ENCODE measurements at regions not wholly inside any gene's neighbourhood (a gene's known extent, or its start where the extent isn't known, plus 50 kb on each side); places are given as distances from the start of the nearest gene placed in this dataset.
"Not testable (repeated sequence)": the region's sequence is repeated elsewhere in the genome, so short reads cannot be mapped to it uniquely, and the experiment has no call there.

- H2AFZ ChIP-seq (ENCODE audit: low read depth, low read length), result no peak overlapping the region
- TF ChIP-seq MXI1 (conservative IDR thresholded peaks at IDR 0.05; ENCODE audit: poor library complexity, severe bottlenecking) (no peak), EP300 (conservative IDR thresholded peaks at IDR 0.05; ENCODE audit: poor library complexity, severe bottlenecking) (no peak), RAD21 (conservative IDR thresholded peaks at IDR 0.05) (no peak), TAF1 (IDR thresholded peaks at IDR 0.05; ENCODE audit: low read depth) (no peak), EZH2 (IDR thresholded peaks at IDR 0.05; ENCODE audit: borderline replicate concordance, insufficient read depth, low read length, poor library complexity, severe bottlenecking) (no peak), SMC3 (conservative IDR thresholded peaks at IDR 0.05; ENCODE audit: poor library complexity) (no peak), REST (IDR thresholded peaks at IDR 0.05; ENCODE audit: borderline replicate concordance) (no peak), POLR2AphosphoS5 (IDR thresholded peaks at IDR 0.05) (no peak), CTCF (IDR thresholded peaks at IDR 0.05; ENCODE audit: poor library complexity, severe bottlenecking) (no peak)
- no peaks in the 10 kb centered on the region for H3K27me3 ChIP-seq (ENCODE audit: insufficient read depth, low read depth, low read length)
- H3K36me3 ChIP-seq (ENCODE audit: insufficient read depth, low read length), result no peaks in the 10 kb centered on the region
- H3K9me3 ChIP-seq (ENCODE audit: low read length), result no peaks in the 10 kb centered on the region
- H3K4me3 ChIP-seq (ENCODE audit: low read length), result no peak overlapping the region
- no peak overlapping the region for H3K9ac ChIP-seq (ENCODE audit: low read length)
- no peak overlapping the region for H3K27ac ChIP-seq (ENCODE audit: low read length)
- no peaks in the 10 kb centered on the region for H4K20me1 ChIP-seq (ENCODE audit: insufficient read depth)
- no peak overlapping the region for H3K4me2 ChIP-seq (ENCODE audit: low read length)
- no peaks in the 10 kb centered on the region for H3F3A ChIP-seq (ENCODE audit: insufficient read depth, low read length, poor library complexity, severe bottlenecking)
- H3K79me2 ChIP-seq (replicated peaks; ENCODE audit: insufficient read depth, low read length), result no peaks in the 10 kb centered on the region
- no peaks in the 10 kb centered on the region for H3K9me2 ChIP-seq (ENCODE audit: insufficient read depth, low read length)
These were observed 217.2 kb downstream of the IRX2 start for GRCh38 chr5:2534251-2534650.

- H3F3A ChIP-seq (ENCODE audit: insufficient read depth, low read length, poor library complexity, severe bottlenecking); H3K79me2 ChIP-seq (replicated peaks; ENCODE audit: insufficient read depth, low read length); H3K4me2 ChIP-seq (ENCODE audit: low read length); H3K27me3 ChIP-seq (ENCODE audit: insufficient read depth, low read depth, low read length); H3K9ac ChIP-seq (ENCODE audit: low read length); H3K4me3 ChIP-seq (ENCODE audit: low read length); H4K20me1 ChIP-seq (ENCODE audit: insufficient read depth); H3K9me2 ChIP-seq (ENCODE audit: insufficient read depth, low read length); H2AFZ ChIP-seq (ENCODE audit: low read depth, low read length); H3K9me3 ChIP-seq (ENCODE audit: low read length); H3K36me3 ChIP-seq (ENCODE audit: insufficient read depth, low read length); H3K27ac ChIP-seq (ENCODE audit: low read length): not testable (repeated sequence)
These were observed 217.6 kb downstream of the IRX2 start for GRCh38 chr5:2533848-2534247.

GRCh38 chr5:2532809-2533208 is 218.7 kb downstream of the IRX2 start:
- H3K27me3 ChIP-seq (ENCODE audit: insufficient read depth, low read depth, low read length), result no peaks in the 10 kb centered on the region
- no peaks in the 10 kb centered on the region for H4K20me1 ChIP-seq (ENCODE audit: insufficient read depth)
- H3K9ac ChIP-seq (ENCODE audit: low read length), result no peak overlapping the region
- H3K9me3 ChIP-seq (ENCODE audit: low read length), result no peaks in the 10 kb centered on the region
- H3K36me3 ChIP-seq (ENCODE audit: insufficient read depth, low read length), result no peaks in the 10 kb centered on the region
- H2AFZ ChIP-seq (ENCODE audit: low read depth, low read length), result no peak overlapping the region
- H3K4me3 ChIP-seq (ENCODE audit: low read length), result no peak overlapping the region
- no peak overlapping the region for H3K4me2 ChIP-seq (ENCODE audit: low read length)
- no peaks in the 10 kb centered on the region for H3K79me2 ChIP-seq (replicated peaks; ENCODE audit: insufficient read depth, low read length)
- TF ChIP-seq SMC3 (conservative IDR thresholded peaks at IDR 0.05; ENCODE audit: poor library complexity) (no peak), TAF1 (IDR thresholded peaks at IDR 0.05; ENCODE audit: low read depth) (no peak), RAD21 (conservative IDR thresholded peaks at IDR 0.05) (no peak), EP300 (conservative IDR thresholded peaks at IDR 0.05; ENCODE audit: poor library complexity, severe bottlenecking) (no peak), EZH2 (IDR thresholded peaks at IDR 0.05; ENCODE audit: borderline replicate concordance, insufficient read depth, low read length, poor library complexity, severe bottlenecking) (no peak), CTCF (IDR thresholded peaks at IDR 0.05; ENCODE audit: poor library complexity, severe bottlenecking) (no peak), POLR2AphosphoS5 (IDR thresholded peaks at IDR 0.05) (no peak), MXI1 (conservative IDR thresholded peaks at IDR 0.05; ENCODE audit: poor library complexity, severe bottlenecking) (no peak), REST (IDR thresholded peaks at IDR 0.05; ENCODE audit: borderline replicate concordance) (no peak)
- no peaks in the 10 kb centered on the region for H3K9me2 ChIP-seq (ENCODE audit: insufficient read depth, low read length)
- H3K27ac ChIP-seq (ENCODE audit: low read length), result no peak overlapping the region
- H3F3A ChIP-seq (ENCODE audit: insufficient read depth, low read length, poor library complexity, severe bottlenecking), result no peaks in the 10 kb centered on the region

Data from neural cell (in vitro differentiated cells).